Stimulated activated CD4-positive, alpha-beta T cell treated with anti-CD3 and anti-CD28 coated beads, Interleukin-4, amount 100 ng/mL, for 1 hour (primary cell): ENCODE measurements at regions not wholly inside any gene's neighbourhood (a gene's known extent, or its start where the extent isn't known, plus 50 kb on each side); places are given as distances from the start of the nearest gene placed in this dataset.
"Not testable (repeated sequence)": the region's sequence is repeated elsewhere in the genome, so short reads cannot be mapped to it uniquely, and the experiment has no call there.

ENCODE experiments used
- DNase-seq: peaks from one replicate; pipeline ENCODE4 v3.0.0-alpha.2; 2020

GRCh38 chr9:73095425-73095824 lies 56.2 kb upstream of the ANXA1 start:
- DNase-seq, result no peak

- no peak for DNase-seq
Measured at GRCh38 chr9:73093740-73094379, 57.8 kb upstream of the ANXA1 start.

DNA sequence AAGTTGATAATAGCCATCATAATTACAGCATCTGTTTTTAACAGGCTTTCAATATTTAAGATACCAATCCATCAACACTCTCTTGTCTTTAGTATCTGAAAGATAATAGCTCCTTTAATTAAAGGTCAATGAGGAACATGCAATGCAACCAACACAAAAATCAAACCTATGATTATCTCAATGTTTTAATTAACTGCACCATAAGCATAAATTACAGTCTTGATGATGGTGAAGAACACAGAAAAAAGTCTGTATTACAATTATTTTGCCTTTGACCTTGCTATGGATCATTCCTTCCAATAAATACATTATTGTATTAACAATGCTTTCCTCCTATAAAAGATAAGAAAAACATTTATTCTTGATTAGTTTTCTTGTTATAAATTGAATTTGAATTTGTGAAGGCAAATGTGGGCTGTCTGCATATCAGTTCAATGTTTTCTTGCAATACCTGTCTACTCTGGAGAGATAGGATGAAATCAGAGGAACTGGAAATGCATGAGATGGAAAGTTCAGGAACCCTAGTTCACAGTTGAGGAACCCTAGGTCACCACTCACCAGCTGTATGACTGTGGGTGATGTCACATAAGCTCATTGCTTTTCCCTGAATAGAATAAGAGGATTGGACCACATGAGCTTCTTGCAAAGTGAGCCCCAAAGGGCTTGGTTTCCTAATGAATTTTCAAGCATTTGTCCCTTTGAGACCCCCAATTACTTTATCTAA lies 58.5 kb upstream of the ANXA1 start:
- DNase-seq, result no peak

- no peak for DNase-seq
Measured at GRCh38 chr9:73091909-73092308, 59.8 kb upstream of the ANXA1 start.

DNA sequence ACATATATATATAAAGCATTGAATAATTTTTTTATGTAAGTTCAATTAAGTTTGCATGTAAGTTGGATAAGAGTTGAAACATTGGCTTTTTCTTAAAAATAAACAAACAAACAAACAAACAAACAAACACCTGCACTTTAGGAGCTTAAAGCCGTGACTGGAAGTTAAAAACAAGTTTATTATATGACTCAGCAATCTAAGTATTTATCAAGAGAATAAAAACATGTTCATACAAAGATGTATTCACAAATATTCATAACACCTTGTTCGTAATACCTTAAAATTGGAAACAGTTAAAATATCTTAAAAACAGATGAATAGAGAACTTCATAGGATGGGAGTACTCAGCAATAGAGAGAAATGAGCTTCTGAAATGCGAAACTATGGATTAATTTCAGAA lies 61.5 kb upstream of the ANXA1 start:
- DNase-seq, result no peak

- DNase-seq, result no peak
Measured at GRCh38 chr9:73089304-73089985, 62.2 kb upstream of the ANXA1 start.

DNA sequence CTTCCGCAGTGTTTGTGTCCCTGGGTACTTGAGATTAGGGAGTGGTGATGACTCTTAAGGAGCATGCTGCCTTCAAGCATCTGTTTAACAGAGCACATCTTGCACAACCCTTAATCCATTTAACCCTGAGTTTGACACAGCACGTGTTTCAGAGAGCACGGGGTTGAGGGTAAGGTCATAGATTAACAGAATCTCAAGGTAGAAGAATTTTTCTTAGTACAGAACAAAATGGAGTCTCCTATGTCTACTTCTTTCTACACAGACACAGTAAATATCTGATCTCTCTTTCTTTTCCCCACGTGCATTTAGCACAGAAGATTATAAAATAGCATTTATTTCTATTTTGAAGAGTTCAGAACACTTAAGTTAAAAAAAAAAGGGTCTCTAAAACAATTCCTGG lies 63.8 kb upstream of the ANXA1 start:
- DNase-seq, result not testable (repeated sequence)

- DNase-seq, result no peak
Measured at GRCh38 chr9:73083519-73083918, 68.1 kb upstream of the ANXA1 start.

DNA sequence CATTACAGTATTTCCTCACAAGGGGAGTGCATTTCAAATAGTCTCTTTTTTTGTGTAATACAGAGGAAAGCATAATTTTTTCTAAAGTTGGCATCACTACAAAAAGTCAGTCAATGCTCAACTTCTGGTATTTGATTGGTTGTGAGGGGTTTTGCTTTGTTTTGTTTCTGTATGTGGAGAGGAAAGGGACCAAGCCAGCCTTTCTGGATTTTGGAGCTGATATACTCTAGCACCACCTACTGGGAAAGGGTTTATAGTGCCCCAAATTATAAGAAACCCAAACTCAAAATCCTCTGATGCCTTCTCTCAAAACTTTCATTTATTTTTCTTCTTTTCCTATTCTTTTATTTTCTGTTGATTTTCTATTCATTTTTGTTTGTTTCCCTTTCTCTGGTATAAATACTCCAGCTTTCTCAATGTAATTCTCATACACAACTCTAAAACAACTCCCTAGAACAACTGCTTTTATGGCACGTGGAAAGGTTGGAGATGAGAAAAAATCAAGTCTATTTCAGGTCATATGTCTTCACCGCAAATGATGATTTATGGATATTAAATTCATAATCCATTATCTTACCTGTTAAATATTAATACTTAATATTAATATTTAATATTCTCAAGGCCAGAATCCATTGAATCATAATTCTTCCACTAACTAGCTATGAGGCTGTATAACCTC lies 69.5 kb upstream of the ANXA1 start:
- DNase-seq, result no peak

GRCh38 chr9:73080110-73080694 lies 71.5 kb upstream of the ANXA1 start:
- no peak for DNase-seq

- no peak for DNase-seq
Measured at GRCh38 chr9:73079326-73079725, 72.3 kb upstream of the ANXA1 start.

DNA sequence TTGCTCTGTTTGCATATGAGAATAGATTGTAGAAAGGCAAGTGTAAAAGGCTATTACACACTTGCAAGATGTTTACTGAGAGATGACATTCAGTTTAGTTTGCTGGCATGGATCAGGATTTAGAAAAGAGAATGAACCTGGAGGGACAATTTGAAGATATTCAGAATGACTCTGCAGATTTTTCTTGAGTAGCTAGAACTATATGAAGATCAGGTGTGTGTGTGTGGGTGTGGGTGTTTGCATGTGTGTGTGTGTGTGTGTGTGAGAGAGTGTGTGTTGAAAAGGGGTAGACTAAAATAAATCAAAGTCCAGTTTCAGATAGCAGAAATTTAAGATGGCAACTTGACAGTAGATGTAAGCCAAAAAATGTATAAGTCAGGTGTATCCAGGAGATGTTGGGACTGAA lies 74.0 kb upstream of the ANXA1 start:
- DNase-seq, result no peak

- DNase-seq, result no peak
Measured at GRCh38 chr9:73076970-73077369, 74.7 kb upstream of the ANXA1 start.

GRCh38 chr9:73074176-73074708 lies 77.4 kb upstream of the ANXA1 start:
- no peak for DNase-seq

GRCh38 chr9:73073337-73074175 lies 78.1 kb upstream of the ANXA1 start:
- DNase-seq, result no peak

DNA sequence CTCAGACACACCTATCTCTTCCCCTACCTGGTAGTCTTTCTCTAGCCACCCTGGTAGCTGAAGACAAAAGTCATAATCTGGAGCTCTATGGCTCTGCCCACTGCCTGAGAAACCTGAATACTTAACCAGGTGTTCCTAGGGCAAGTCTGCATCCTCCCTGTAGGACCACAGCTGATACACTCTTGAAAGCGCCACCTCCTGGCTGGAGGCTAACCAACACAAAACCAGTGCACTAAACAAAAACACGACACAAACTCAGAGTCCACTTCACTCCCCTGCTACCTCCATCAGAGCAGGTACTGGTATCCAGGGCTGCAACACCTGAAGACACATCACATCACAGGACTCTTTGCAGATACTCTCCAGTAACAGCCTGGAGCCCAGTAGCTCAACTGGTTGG lies 84.6 kb upstream of the ANXA1 start:
- no peak for DNase-seq

GRCh38 chr9:73065439-73065838 lies 86.2 kb upstream of the ANXA1 start:
- DNase-seq, result no peak

- no peak for DNase-seq
Measured at GRCh38 chr9:73064315-73064714, 87.3 kb upstream of the ANXA1 start.

DNA sequence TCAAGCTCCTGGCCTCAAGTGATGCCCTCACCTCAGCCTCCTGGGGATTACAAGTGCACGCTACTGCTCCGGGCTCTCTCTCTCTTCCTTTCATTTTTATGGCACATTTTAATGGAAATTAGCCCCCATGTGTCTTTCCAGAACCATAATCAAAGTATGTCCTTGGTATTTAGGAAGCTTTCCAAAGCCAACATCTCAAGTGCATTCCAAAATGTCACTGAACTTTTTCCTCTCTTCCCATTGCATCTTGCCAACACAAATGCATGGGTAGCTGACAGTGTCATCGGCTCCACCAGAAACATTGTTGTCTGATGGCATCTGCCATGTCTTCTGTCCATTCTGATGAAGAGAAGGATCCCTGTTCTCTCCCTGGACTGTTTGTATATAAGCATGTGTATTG lies 90.5 kb upstream of the ANXA1 start:
- DNase-seq, result no peak

- DNase-seq, result no peak
Measured at GRCh38 chr9:73059247-73059646, 92.4 kb upstream of the ANXA1 start.

GRCh38 chr9:73056245-73056644 lies 95.4 kb upstream of the ANXA1 start:
- DNase-seq, result no peak

GRCh38 chr9:73054091-73054490 lies 97.6 kb upstream of the ANXA1 start:
- no peak for DNase-seq
